GM23248 (cell line): ENCODE measurements at regions not wholly inside any gene's neighbourhood (a gene's known extent, or its start where the extent isn't known, plus 50 kb on each side); places are given as distances from the start of the nearest gene placed in this dataset.
"Not testable (repeated sequence)": the region's sequence is repeated elsewhere in the genome, so short reads cannot be mapped to it uniquely, and the experiment has no call there.

Experiments used
- EZH2 ChIP-seq: fragments of 200-600 bp; sonication (generic); IDR thresholded peaks from 2 replicates; pipeline ENCODE4 v1.6.1; 2018; ENCODE audit warnings: antibody characterized with exemption, mild to moderate bottlenecking; ENCODE audit not compliant: insufficient read depth, poor library complexity, severe bottlenecking
- EZH2phosphoT487 ChIP-seq: fragments of 200-600 bp; sonication (generic); IDR thresholded peaks from 2 replicates; pipeline ENCODE4 v1.6.1; 2018; ENCODE audit warnings: antibody characterized with exemption, moderate library complexity, mild to moderate bottlenecking, low read depth; ENCODE audit not compliant: insufficient read depth

DNA sequence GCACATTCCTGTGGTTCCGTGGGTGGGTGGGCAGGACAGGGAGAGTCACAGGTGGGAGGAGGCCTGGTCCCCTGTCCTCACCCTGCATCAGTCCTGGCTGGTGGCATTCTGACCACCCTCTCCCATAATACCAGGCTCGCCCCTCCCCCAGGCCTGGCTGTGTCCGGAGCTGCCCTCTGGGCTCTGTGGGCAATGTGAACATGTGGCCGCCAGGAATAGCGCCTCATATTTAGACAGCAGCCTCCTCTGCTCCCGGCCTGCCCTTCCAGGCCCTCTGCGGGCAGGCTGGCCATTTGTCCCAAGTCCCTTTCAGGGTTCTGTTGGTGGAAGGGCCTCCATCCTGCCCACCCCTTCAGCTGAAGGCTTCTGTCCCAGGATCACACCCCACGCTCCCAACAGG lies 4482.2 kb upstream of the TPTE start:
- not testable (repeated sequence) for TF ChIP-seq EZH2, EZH2phosphoT487
